NCI-H82 (cell line): ENCODE measurements at regions not wholly inside any gene's neighbourhood (a gene's known extent, or its start where the extent isn't known, plus 50 kb on each side); places are given as distances from the start of the nearest gene placed in this dataset.
A peak's percentile ranks its signal among the peaks of the same experiment; 100 is the strongest.

ENCODE experiments used
- DNase-seq: peaks from one replicate; lab custom pipeline; 2025; lab: John Stamatoyannopoulos, UW

- no peak for DNase-seq
These were observed 345.0 kb downstream of the FOXG1 start for GRCh38 chr14:29111554-29111953.

GRCh38 chr14:29123017-29123416, 356.4 kb downstream of the FOXG1 start:
- DNase-seq: no peak

- DNase-seq: no peak
These were observed 359.8 kb downstream of the FOXG1 start for GRCh38 chr14:29126361-29126760.

- DNase-seq: no peak
These were observed 360.3 kb downstream of the FOXG1 start for GRCh38 chr14:29126865-29127264.

DNA sequence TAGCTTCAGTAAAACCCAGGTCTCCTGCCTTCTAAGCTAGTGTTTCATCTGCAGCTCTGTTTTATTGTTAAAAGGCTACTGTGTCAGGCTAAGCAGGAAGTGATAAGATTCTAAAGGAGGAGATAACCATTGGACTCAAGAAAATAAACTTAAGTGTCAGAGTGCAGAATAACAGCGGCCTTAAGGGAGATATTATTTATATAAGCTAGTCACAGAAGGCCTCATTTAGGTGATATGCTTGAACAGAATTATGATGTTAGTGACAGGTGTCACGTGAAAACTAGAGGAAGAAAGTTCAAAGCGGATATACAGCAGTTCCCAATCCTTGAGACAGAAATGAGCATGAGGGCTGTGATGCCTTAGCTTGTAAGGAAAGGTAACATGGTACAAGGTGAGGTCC, 373.4 kb downstream of the FOXG1 start:
- no peak for DNase-seq

GRCh38 chr14:29144621-29145020, 378.0 kb downstream of the FOXG1 start:
- no peak for DNase-seq

GRCh38 chr14:29148221-29148620, 381.6 kb downstream of the FOXG1 start:
- no peak for DNase-seq

DNA sequence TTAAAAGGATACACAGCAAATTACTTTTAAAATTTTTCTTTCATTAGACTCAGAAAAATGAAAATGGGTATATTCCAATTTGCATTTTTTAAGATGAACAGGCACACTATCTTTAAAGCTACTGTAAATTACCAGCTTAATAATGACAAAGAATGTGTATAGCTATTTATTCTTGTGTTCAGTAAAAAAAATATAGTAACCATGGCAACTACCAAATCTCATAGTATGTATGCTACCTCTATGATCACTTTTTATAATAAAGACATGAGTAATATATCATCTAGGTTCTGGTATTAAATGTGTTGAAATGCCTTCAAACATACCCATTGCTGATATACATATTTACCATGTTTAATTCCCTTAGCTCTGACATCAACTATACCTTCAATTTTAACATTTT, 383.2 kb downstream of the FOXG1 start:
- no peak for DNase-seq

- DNase-seq: no peak
These were observed 384.1 kb downstream of the FOXG1 start for GRCh38 chr14:29150659-29151058.

GRCh38 chr14:29156096-29156495, 389.5 kb downstream of the FOXG1 start:
- no peak for DNase-seq

GRCh38 chr14:29161593-29161992, 395.0 kb downstream of the FOXG1 start:
- no peak for DNase-seq

GRCh38 chr14:29163109-29163508, 396.5 kb downstream of the FOXG1 start:
- DNase-seq: no peak

DNA sequence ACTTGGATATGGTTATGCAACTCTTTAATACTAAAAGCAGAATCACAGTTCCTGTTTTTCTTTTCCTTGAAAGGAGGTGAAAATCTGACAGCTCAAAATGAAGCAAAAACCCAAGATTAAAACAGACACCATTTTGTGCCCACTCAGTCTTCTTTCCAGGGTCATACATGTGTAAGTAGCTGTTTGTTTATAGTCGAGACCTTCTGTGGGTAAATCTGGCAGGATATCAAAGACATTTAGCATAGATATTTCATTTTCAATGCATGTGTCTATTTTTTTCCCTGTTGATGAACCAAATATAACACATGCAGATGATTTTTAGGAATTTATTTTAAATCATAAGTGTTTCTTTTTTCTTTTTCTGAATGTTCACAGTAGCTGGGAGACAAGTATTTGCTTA, 398.8 kb downstream of the FOXG1 start:
- no peak for DNase-seq

GRCh38 chr14:29166507-29166906, 399.9 kb downstream of the FOXG1 start:
- peak; percentile 15 for DNase-seq

GRCh38 chr14:29168149-29168548, 401.6 kb downstream of the FOXG1 start:
- DNase-seq: no peak

DNA sequence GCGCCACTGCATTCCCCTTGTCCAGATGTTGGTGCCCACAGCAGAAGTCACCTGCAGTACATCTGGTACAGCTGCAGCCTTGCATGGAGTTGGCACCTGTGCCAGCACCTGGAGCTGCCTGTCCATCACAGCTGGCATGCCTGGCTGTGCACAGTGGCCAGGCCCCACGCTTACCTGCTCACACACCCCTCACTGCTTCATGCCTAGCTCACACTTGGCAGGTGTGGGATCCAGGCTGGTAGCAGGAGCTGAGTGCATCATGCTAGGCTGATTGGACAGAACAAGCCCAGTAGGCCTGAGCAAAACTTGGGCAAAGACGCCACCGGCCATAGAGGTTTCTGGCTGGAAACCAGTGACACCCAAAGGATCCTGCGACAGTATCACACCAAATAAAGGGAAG, 402.8 kb downstream of the FOXG1 start:
- no peak for DNase-seq

DNA sequence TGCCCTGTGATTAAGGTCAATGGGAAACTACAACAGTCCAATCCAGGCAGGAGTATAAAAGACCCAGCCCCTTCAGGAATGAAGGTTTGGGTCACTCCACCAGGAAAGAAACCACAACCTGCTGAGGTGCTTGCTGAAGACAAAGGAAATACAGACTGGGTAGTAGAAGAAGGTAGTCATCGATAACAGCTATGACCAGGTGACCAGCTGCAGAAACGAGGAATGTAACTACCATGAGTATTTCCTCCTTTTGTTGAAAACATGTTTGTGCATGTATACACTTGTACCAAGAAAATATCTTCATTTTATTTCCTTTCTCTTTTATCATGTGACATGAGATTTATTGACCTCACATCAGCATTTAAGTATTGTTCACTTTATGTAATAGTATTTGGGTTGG, 409.1 kb downstream of the FOXG1 start:
- no peak for DNase-seq

DNA sequence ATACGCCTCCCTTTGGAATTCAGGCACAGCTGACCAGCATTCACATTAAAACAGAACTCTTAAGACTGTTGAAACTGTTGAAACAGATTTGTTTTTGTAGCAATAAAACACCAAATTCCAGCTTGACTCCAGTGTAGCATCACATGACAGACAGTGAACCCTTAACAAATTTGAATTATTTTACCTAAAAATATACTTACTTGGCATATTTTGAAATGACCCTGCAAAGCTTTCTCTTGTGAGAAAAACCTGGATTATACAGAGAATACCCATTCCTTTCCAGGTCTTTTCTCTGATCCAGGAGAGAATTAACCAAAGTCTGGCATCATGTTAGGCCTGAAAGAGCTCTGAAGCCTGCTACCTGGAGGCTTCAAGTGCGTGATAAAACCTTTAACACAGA, 410.3 kb downstream of the FOXG1 start:
- no peak for DNase-seq

DNA sequence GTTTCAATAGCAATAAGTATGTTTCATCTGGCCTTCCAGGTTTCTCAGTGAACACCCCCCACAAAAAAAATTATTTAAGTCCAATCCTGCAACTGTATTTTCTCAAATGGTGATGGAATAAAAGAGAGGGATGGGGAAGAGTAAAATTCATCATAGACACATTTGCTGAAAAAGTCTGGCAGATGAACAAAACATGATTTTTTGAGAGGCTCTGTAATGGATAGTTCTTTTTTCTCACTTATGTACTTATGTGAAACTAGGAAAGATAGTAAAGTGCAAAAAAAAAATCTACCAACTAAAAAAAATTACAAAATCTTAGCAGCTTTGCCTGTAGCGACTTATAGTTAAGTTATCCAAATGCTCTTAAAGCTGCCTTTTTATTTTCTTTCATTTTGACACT, 412.4 kb downstream of the FOXG1 start:
- DNase-seq: no peak

DNA sequence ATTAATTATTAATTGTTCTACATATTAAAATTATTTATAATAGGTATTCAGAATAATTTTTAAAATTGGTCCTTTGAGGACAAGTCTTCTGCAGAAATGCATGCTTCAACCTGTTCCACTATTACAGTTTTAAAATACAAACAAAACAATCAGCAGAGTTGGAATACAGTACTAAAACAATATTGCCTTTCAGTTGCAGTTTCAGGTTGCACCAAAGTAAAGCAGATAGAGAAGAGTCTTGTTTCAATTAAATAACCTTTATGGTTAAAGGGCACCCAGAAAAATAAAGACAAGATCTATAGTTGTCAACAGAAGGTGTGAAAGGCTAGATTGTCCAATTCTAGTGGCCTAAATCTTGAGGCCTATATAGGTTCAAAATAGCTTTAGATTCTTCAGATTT, 424.5 kb downstream of the FOXG1 start:
- DNase-seq: no peak

DNA sequence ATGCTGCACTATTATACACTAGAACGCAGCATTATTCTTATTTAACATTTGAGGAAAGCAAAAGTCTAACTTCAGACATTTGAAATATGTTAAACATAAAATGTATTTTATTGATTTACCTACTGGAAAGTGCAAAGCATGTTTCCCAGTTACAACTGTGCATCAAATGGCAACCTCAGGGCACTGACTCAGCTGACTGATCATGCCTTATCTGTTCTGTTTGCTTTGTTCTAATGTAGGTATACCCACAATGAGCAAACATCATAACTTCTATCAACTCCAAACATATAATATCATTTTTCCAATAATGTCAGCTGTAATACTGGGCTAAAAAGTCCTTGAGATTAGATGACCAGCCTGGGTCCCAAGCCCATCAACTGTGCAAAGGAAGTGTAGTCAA, 431.0 kb downstream of the FOXG1 start:
- DNase-seq: no peak

- peak; percentile 54 for DNase-seq
These were observed 439.1 kb downstream of the FOXG1 start for GRCh38 chr14:29205658-29206057.

DNA sequence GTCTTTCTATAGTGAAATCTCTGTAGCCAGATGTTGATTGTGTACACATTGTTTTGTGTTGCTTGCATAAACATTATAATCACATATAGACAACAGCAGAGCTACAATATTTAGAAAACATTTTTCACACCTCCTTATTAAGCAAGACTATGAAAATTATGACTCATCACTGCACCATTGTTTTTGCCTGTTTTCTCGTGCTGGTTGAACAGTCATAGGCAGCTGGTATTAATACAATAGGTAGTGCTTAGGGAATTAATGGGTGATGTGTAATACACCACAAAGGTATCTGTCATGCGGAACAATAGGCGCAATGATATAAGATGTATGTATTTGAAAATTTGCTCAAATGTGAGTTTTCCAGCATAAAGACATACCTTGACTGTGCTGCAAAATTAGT, 449.3 kb downstream of the FOXG1 start:
- DNase-seq: no peak

GRCh38 chr14:29216268-29217232, 450.0 kb downstream of the FOXG1 start:
- DNase-seq: peak; percentile 8
